HG02840 (cell line): ENCODE measurements at regions not wholly inside any gene's neighbourhood (a gene's known extent, or its start where the extent isn't known, plus 50 kb on each side); places are given as distances from the start of the nearest gene placed in this dataset.

Experiments
- ATAC-seq: cut with Tn5 transposase; IDR thresholded peaks from one replicate; pipeline ENCODE4 v1.9.1; 2021; ENCODE audit warnings: mild to moderate bottlenecking, moderate library complexity, moderate number of reproducible peaks; ENCODE audit not compliant: unreplicated experiment, low FRiP score

DNA sequence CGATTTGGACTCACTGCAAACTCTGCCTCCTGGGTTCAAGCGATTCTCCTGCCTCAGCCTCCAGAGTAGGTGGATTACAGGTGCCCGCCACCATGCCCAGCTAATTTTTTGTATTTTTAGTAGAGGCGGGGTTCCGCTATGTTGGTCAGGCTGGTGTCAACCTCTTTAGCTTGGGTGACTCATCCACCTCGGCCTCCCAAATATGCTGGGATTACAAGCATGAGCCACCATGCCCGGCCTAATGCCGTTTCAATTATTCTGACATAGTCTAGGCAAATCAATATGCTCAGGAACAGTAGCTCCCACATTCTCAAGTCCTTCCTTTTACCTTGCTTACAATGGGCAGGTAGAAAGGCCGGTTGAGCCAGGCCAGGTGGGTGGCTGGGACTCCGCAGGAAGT lies 82.0 kb upstream of the EEA1 start:
- no peak for ATAC-seq

DNA sequence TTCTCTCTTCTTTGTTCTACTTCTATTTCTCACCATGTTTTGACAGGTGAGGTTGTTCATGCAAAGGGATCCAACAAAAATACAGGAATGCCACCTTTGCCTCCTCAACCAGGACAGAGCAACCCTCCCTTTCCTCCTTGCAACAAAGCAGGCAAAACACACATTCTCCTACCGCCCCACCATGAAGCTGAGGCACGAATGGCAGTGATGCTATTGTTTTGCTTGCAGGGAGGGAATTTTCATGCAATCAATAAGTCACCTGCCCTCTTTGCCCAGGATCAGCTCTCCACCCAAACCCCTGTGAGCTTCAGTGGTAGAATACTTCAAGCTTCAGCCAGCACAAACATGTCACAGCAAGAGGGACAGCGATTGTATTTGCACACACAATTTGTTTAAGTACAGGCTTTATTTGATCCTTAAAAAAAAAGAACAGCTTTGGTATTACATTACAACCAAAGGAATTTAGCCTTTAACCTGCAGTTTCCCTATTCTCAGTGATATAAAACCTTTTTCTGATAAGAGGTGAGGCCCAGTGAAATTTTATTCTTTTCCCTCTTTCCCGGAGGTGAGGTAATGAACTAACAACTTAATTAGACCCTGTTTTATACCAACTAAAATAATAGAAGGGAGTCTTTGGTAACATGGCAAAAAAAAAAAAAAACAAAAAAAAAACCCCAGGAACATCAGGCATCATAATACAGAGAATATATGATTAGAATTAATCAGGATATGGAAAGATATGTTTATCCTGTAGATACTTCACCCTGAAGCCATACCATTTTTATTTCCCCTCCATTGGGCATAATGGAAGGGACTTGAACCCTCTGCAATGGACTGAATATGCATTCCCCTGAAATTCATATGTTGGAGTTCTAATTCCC lies 87.0 kb upstream of the EEA1 start:
- no peak for ATAC-seq

DNA sequence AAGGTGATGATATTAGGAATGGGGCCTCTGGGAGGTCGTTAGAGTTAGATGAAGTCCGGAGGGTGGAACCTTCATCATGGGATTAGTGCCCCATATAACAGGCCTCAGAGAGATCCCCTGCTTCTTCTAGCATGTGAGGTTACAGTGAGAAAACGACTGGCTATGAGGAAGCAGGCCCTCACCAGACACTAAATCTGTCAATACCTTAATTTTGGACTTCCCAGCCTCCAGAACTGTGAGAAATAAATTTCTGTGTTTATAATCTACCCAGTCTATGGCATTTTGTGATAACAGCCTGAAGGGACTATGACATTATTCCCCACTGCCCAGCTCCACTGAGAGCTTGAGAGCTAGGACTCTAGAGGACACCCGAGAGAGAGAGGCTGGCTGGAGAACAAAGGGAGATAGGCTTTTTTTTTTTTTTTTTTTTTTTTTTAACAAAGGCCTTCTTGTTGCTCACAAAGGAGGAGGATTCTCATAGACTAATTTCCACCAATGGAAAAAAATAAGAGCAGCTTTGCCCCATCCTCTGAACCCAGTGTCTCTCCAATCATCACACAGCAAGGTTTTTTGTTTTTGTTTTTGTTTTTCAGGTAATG lies 87.8 kb upstream of the EEA1 start:
- no peak for ATAC-seq

DNA sequence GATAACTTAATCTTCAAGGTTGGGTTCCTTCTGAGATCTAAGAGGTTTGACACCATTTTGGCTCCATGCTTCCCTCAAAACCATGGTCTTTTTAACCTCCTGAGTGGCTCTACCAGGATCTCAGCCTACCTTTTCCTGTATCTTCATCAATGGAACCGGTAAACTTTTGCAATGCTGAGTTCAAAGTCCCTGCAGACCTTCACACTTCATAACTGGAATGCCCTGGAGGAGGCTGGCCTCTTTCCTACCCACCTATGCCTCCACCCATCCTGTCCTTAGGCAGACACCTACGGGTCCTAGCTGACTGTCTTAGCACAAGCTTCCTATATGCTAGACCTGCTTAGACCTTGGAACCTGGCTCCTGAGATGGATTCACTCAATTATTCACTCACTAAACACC lies 89.5 kb upstream of the EEA1 start:
- no peak for ATAC-seq

DNA sequence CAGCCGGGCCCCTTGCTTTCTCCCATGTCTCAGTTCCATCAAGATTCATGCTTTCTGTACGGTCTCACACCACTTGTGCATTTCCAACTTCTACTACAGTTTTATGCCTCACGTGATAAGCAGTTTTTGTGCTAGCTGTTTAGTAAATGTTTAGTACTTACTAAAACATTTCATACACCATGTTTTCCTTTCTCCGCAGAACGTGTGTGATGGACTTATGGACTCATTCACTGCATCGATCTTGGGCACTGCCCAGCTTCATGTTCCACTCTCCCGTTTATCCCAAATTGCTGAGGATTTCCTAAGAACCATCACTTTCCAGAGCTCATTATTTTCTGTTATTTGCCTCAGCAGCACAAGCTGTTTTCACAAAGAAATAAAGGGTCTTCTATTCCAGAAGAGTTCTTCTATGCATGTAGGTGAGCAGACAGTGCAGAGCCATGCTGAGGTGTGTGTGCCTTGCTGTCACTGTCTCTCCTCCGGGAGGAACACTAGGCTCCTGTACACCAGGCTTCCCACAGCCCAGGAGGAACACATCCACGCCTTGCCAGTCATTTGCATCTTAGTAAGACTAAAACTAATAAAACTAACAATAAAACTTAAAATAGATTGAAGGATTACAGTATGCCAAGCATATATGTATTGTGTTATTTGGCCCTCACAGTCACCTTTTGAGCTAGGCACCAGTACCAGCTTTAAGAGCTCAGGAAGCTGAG lies 90.3 kb upstream of the EEA1 start:
- ATAC-seq, result no peak

DNA sequence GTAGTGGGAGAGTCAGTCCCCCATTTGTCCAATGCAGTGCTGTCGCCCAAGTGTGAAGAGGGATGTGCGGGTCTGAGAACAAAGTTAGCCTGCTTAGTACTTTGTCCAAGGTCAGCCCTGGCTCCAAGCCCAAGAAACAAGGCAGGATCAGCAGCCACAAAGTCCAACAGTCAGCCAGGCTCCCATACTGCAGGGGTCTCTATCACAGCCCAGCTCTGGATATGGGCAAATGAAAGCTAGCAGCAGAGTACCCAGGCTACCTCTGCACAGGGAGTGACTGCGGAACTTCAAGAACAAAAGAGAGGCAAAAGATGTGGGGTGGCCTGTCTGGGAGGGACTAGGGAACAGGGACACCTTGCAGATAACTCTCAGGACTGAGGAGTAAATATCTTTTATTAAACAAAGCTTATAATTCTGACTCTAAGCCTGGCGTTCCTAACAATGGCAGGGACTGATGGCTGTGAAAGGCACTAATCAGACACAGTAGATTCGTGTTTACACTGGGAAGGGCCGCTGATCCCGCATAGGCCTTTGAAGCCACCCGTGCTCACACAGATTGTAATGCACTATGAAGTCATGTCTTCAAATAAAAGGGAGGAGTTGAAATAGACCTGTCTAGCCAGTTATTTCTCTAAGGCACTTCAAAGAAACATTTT lies 91.0 kb upstream of the EEA1 start:
- no peak for ATAC-seq

DNA sequence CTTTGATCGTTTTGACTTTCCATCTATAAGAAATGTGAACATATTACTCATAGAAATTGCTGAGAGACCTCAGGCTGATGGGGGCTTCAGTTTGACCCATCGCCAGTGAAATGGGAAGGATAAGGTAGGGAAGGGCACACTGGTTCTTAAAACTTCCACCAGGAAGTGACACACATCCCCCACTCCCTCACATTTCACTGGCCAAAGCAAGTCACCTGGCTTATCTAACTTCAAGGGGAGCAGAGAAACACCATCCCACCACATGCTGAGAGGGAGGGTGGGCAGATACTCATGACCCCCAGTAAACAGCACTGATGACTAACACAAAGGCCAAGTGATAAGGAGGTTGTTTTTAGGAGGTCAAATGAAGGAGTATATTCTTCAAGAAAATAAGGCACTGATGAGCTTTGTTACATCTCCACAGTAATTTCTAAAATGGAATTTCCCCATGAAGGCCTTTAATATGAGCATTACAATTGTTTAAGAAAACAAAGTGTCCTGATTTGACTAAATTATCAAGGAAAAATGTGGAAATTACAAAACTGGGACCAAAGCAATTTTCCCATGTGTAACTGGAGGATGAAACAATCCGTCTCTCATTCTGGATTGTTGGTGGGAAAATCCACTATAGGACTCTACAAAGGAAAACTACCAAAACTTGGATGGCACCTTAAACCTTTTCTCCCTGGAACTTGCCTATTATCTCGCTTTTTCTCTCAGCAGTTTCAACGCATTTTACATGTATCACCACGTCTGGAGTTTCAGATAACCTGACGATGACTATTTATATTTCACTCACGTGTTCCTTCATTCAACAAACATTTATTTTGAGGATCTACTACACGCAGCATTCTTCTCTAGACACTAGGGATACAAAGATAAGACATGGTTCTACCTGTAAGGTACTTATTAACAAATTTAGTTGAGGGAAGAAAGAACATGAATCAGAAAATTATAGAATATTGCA lies 91.8 kb upstream of the EEA1 start:
- ATAC-seq, result no peak

DNA sequence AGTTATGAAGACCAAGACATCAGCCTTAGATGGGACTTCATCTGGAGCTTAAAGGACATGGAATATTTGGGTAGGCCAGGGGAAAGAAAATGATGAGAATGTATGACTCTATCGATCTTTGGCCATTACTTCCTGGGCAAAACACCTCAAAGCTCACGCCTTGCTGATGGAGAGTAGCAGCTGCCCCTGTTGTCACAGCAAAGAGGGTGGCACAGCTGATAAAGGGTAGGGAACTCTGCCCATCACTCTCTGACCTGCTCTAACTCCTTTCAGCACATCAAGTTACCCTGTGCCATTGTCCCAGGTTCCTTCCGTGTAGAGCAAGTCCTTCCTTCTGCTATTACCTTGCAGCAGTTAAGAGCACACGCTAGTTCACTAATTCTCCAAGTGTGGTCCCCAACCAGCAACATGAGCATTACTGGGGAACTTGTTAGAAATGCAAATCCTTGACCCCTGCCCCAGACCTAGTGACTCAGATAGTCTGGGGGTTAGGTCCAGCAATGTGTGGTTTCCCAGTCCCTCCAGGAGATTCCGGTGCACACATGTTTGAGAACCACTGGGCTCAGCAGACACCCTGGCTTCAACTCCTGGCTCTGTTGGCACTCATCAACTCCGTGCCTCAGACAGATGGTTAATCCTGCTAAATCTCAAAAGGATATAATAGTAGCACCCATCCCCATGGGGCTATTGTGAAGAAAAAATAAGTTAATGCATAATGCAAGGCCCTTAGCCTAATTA lies 93.7 kb upstream of the EEA1 start:
- no peak for ATAC-seq

DNA sequence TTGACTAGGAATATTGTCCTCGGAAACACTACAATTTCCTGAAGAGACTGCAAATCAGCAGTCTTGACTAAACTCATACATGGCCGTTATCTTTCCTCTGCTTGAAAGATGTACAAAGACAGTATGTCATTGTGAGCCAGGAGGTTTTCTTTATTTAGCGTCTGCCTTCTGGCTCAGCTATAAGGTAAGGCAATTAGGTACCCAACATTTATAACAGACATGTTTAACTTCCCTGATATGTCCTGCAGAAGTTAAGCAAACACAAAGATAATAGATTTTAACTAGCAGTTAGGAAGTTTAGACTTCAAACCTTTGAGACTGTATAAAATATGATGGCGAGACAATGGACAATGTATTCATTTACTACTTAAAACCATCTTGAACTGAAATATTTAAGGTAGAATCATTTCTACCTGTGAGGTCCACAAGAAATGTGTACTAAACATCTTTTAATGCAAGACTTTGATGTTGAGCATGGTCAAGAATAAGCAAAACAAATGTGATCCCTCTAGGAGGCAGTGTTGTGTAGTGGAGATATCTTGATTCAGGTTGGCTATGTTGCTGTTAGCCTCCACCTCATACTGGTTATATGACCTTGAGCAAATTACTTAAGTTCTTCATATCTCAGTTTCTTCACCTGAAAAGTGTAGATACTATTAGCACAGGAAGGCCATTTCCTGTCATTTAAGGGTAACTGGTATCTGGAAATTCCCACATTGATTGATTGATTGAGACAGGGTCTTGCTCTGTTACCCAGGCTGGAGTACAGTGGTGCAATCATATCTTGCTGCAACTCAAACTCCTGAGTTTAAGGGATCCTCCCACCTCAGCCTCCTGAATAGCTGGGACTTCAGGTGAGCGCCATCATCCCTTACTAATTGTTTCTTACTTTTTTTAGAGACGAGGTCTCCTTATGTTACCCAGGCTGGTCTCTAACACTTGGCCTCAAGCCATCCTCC lies 96.3 kb upstream of the EEA1 start:
- no peak for ATAC-seq

DNA sequence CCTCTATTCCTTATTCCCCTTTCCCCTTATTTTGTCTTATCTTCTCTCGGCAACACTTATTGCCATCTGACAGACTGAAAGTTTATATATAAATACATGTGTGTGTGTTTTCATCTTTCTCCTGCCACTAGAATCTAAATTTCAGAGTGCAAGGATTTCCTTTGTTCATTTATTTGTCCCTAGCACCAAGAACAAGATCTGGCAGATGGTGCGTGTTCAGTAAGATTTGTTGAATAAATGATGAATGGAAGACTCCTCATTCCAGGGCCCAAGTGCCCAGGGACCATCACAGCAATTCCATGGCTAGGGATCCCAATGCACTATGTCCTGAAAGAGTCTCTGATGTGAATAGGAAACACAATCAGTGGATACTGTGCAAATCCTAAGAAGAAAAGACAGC lies 97.9 kb upstream of the EEA1 start:
- no peak for ATAC-seq

DNA sequence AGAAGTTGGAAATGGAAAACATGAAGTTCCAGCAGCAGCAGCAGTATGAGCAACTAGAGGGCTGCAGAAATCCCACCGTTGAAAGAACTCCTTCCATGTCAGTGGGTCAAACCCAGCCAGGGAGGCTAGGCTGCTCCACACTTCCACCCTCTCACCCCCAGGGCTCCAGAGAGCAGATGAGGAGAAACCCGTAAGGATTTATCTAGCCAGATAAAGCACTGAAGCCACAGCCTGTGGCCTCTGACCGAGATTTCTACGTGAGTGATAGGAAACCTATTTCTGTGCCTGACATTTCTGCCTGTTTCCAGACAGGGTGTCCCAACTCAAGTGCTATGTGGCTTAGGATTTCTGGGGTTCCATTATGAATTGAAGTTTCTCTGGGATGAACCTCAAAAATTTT lies 100.0 kb upstream of the EEA1 start:
- ATAC-seq, result no peak

DNA sequence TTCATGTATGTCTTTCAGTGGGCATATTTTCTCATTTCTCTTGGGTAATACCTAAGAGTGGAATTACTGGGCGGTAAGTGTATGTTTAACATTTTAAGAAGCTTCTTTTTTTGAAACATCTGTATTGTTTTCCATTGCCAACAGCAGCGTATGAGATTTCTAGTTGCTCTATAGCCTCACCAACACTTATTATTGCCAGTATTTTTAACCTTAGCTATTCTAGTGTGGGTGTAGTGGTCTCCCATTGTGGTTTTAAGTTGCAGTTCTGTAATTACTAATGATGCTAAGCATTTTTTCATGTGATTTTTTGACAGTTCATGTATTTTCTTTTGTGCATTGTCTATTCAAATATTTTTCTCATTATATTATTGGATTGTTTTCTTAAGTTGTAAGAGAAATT lies 101.9 kb upstream of the EEA1 start:
- no peak for ATAC-seq

DNA sequence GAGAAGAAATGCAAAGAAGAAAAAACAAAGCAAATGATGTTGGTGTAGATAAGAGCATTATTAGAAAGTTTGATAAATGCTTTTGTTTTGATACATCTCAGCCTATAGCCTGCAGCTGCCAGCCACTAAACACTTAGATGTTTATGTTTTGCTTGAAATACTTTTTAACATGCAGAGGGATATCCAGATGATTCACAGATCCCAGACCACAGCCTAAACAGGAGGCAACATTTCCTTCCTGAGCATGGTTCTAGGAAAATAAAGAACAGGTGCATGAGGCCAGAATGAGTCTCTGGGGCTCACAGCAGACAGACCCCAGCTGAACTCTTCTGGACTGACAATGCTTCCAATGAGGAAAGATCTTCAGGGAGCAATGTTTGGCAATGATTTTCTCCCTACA lies 103.7 kb upstream of the EEA1 start:
- ATAC-seq, result no peak

DNA sequence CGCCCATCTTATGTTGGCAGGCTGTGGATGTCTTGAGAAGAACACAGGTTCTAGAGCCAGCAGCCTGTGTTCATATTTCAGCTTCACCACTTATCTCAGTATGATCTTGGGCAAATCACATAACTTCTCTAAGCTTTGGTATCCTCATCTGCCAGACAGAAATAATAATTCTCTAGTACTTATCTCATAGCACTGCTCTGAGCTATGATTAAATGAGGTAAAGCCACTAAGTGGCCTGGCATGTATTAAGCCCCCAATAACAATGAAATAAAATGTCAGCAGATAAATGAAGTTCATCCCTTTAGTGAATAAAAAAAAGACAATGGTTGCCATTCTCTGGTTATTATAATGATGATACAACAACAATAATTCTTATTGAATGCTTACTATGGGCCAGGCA lies 104.9 kb upstream of the EEA1 start:
- ATAC-seq, result no peak

DNA sequence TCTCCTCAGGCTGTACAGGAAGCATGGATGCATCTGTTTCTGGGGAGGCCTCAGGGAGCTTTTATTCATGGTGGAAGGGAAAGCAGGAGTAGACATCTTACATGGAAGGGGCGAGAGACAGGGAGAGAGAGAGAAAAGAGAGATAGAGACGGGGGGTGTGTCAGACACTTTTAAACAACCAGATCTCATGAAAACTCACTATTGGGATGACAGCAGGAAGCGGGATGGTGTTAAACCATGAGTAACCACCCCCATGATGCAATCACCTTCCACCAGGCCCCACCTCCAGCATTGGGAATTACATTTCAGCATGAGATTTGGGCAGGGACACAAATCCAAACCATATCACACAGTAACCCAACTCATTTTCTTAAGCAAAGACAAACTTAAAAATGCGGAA lies 110.0 kb upstream of the EEA1 start:
- ATAC-seq, result no peak

DNA sequence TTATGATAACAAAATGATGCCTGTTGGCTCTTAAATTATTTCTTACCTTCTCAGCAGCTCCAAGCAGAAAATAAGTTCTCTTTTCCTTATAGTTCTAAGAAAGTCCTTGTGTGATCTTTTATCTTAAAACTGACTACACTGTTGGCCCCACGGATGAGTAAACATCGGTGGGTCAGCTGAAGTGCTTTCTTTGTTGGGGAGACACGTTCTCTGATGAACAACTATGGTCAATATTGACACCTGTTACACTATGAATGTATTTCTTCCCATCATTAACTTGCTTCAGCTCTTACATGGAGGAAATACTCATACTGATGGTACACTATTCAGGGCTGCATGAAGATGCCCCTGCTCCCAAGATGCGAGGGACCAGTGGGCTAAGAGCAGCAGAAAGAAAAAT lies 110.8 kb upstream of the EEA1 start:
- ATAC-seq, result no peak

DNA sequence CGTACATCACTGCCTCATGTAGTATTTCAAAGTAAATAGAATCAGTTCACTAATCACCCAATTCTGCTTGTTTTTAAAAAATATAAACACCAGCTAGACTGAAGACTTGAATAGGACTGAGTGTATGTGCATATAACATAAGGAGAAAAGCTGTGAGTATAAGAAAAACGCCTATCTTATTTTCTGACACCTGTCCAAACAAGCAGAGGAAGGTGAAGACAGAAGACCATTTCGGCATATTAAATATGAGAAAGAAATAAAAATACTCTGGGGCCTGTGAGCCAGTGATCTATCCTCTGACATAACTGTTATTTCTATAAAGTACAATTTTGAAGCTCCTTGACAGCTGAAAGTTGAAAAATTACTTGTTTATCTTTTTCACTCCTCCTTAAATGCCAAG lies 111.3 kb upstream of the EEA1 start:
- ATAC-seq, result no peak

DNA sequence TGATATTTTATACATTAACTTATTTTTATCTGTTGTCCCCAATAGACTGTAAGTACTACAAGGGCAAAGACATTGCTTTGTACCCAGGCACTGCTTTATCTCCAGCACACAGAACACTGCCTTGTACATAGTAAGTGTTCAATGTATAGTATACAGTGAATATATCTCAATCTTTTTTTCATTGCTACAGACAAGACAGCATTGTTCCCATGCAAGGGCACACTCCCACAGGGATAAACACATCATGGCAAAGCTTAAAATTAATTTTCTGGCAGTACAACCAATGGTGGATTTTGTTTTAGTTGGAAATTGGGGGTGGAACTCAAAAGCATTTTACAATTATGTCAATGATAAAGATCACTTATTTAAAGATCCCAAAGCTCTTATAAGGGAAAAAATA lies 112.3 kb upstream of the EEA1 start:
- no peak for ATAC-seq
